ENCODE measurements at regions not wholly inside any gene's neighbourhood (a gene's known extent, or its start where the extent isn't known, plus 50 kb on each side); places are given as distances from the start of the nearest gene placed in this dataset.

- TF ChIP-seq CTCF (IDR thresholded peaks at IDR 0.05): no peak
These were observed 589.9 kb upstream of the ADGRB3 start for GRCh38 chr6:68045193-68045592.

DNA sequence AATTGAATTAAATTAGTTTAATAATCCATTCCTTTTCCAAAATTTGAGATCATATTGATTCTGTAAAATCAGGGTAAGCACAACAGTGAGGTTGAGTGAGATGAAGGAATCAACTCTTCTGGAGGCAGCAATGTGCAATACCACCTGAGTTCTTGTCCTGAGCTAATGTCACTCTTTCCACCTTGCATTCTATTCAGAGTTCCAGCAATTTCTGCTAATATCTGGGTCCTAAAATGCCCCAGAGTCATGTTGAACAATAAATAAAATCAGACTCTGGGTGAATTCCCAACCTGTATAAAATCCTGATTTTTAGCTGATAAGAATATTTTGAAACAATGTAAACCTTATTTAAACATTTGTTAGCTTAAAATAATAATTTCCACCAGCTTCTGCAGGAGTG lies 590.8 kb upstream of the ADGRB3 start:
- no peak for TF ChIP-seq CTCF (IDR thresholded peaks at IDR 0.05)

- no peak for TF ChIP-seq CTCF (IDR thresholded peaks at IDR 0.05)
These were observed 592.0 kb upstream of the ADGRB3 start for GRCh38 chr6:68043122-68043398.

DNA sequence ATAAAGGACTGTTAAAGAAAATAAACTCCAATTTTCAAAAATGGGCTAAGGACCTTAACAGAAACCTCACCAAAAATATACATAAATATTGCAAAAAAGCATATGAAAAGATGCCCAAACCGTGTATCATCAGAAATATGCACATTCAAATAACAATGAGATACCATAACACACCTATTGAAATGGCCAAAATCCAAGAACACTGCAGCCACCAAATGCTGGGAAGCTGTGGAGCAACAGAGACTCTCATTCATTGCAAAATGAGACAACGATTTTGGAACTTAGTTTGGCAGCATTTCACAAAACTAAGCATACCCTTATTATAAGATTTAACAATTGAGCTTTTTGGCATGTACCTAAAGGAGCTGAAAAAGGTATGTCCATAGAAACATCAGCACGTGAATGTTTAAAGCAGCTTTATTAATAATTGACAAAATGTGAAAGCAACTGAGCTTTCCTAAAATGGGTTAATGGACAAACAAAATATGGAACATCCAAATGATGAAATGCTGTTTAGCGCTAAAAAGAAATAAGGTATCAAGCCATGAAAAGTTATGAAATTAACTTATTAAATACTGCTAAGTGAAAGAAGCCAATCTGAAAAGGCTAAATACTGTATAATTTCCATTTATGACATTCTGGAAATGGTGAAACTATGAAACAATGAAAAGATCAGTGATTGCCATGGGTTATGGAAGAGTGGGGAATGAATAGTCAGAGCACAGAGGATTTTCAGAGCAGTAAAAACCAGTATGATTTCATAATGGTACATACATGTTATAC lies 592.6 kb upstream of the ADGRB3 start:
- TF ChIP-seq CTCF (IDR thresholded peaks at IDR 0.05): no peak

- no peak for TF ChIP-seq CTCF (IDR thresholded peaks at IDR 0.05)
These were observed 594.3 kb upstream of the ADGRB3 start for GRCh38 chr6:68040780-68041179.

GRCh38 chr6:68040312-68040778 lies 594.7 kb upstream of the ADGRB3 start:
- TF ChIP-seq CTCF (IDR thresholded peaks at IDR 0.05): no peak

DNA sequence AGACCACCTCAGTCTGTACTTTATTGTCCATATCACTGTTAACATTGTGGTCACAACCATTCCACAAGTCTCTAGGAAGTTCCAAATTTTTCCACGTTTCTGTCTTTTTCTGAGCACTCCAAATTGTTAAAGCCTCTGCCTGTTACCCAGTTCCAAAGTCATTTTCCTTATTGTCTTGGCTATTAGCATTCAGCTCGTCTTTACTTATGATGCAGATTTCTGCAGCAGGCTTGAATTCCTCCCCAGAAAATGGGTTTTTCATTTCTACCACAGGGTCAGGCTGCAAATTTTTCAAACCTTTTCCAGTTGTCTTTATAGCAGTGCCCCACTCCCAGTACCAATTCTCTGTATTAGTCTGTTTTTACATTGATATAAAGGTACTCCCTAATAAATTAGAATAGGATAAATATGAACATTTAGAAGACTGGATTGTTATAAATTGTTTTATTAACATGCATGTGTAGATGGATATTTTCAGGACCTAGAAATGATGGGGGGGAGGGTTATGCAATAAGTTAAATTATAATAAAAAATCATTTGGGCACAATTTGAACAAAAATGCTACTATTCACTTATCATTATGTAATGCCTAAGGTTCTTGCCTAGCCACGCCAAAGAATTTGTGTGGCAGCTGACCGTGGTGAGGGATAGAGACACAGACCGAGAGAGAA lies 595.3 kb upstream of the ADGRB3 start:
- no peak for TF ChIP-seq CTCF (IDR thresholded peaks at IDR 0.05)

All from LNCAP (cell line).